ENCODE measurements at regions not wholly inside any gene's neighbourhood (a gene's known extent, or its start where the extent isn't known, plus 50 kb on each side); places are given as distances from the start of the nearest gene placed in this dataset.

DNA sequence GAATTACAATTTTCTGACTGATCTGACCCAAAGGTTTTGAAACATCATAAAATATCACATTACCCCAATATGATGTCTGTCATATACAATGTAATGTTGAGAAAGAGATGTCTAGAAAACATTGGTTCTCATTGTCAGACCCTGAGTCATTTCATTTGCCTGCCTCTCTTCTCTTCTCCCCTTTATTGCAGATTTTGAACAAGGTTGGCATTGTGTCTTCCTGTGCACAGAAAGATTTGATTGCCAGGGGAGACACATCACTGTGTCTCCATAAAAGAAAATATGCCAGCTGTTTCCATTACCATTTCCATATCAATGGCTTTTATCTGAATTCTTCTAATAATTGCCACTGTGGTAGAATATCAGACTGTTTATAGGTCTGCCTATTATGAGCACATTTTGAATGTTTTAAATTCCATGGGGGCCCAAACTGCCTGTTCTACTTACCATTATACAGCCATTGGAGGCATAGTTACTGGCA is 65.6 kb downstream of the IFI44 start:
- TF ChIP-seq, protein P1, sequence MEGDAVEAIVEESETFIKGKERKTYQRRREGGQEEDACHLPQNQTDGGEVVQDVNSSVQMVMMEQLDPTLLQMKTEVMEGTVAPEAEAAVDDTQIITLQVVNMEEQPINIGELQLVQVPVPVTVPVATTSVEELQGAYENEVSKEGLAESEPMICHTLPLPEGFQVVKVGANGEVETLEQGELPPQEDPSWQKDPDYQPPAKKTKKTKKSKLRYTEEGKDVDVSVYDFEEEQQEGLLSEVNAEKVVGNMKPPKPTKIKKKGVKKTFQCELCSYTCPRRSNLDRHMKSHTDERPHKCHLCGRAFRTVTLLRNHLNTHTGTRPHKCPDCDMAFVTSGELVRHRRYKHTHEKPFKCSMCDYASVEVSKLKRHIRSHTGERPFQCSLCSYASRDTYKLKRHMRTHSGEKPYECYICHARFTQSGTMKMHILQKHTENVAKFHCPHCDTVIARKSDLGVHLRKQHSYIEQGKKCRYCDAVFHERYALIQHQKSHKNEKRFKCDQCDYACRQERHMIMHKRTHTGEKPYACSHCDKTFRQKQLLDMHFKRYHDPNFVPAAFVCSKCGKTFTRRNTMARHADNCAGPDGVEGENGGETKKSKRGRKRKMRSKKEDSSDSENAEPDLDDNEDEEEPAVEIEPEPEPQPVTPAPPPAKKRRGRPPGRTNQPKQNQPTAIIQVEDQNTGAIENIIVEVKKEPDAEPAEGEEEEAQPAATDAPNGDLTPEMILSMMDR (conservative IDR thresholded peaks at IDR 0.05) = no peak
- H3K4me1 Mint-ChIP-seq = peaks cover 18% of the 10 kb centered on the region
- H3K9me3 Mint-ChIP-seq = no peaks in the 10 kb centered on the region
- no peak overlapping the region for H3K27ac Mint-ChIP-seq (ENCODE audit: unreplicated experiment)
- no peaks in the 10 kb centered on the region for H3K27me3 Mint-ChIP-seq (ENCODE audit: low read depth)
- no peak for DNase-seq (ENCODE audit: low read depth, low spot score)
- no peak overlapping the region for H3K4me3 Mint-ChIP-seq
- no peaks in the 10 kb centered on the region for H3K36me3 Mint-ChIP-seq (ENCODE audit: low read depth)

DNA sequence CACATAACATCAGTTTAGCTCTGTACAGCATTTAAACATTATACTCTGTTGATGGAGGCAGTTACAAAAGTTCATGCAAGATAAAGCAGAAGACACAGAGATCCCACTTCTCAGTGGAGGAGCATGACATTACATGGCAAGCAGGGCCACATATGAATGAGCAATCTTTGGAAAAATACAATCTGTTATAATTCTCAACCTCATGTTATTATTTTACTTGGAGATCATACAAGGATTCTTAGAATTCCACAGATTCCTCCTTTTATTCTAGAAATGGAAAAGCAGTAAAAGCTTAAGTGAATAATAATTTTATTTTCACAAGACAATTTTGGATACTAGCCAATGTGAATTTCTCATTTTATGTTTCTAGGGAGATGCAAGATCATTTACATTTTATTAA is 66.6 kb downstream of the IFI44 start:
- H3K4me1 Mint-ChIP-seq = peaks cover 18% of the 10 kb centered on the region
- TF ChIP-seq, protein P1 (conservative IDR thresholded peaks at IDR 0.05) = no peak
- no peak for DNase-seq (ENCODE audit: low read depth, low spot score)
- no peaks in the 10 kb centered on the region for H3K36me3 Mint-ChIP-seq (ENCODE audit: low read depth)
- H3K27me3 Mint-ChIP-seq (ENCODE audit: low read depth) = no peaks in the 10 kb centered on the region
- H3K9me3 Mint-ChIP-seq = no peaks in the 10 kb centered on the region
- no peak overlapping the region for H3K4me3 Mint-ChIP-seq
- no peak overlapping the region for H3K27ac Mint-ChIP-seq (ENCODE audit: unreplicated experiment)

DNA sequence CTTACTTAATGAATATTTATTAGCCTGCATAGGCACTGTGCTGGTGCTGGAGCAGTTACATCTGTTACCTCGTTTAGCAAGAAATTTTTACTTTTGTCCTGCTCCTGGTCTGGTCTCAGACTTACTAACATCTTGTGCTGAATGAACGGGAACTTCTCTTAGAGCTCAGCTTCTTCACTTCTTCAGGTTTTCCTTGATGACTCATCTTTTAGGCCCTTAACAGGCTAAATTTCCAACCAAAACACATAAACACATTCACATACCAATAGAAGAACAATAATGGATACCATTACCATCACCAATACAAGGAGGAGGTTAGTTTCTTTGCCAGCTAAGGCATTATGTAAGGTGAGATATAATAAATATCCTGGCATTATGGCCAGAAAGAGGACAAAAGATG is 68.9 kb downstream of the IFI44 start:
- DNase-seq (ENCODE audit: low read depth, low spot score) = no peak
- Mint-ChIP-seq H3K4me3 (no peak overlapping the region), H3K27ac (ENCODE audit: unreplicated experiment) (no peak overlapping the region), H3K4me1 (peaks cover 18% of the 10 kb centered on the region), H3K27me3 (ENCODE audit: low read depth) (no peaks in the 10 kb centered on the region), H3K9me3 (no peaks in the 10 kb centered on the region), H3K36me3 (ENCODE audit: low read depth) (no peaks in the 10 kb centered on the region)
- TF ChIP-seq, protein P1 (conservative IDR thresholded peaks at IDR 0.05) = no peak

DNA sequence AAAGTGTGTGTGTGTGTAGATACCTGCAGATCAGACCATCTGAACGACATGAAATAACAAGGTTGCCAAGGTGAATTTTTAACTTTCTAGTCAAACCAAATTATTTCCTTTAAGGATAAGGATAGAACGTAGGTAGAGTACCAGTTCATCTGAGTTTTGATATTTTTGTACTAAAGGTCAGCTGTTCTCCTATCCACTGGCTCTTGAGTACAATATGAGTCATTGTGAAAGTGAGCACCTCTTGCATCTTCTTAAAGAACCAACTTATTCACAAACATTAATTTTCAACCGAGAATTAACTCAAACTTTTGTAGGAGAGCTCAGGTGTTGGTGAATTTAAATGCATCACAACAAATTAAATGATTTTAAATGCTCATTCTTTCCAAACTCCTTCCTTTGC is 71.5 kb downstream of the IFI44 start:
- Mint-ChIP-seq H3K27ac (ENCODE audit: unreplicated experiment) (no peak overlapping the region), H3K36me3 (ENCODE audit: low read depth) (no peaks in the 10 kb centered on the region), H3K27me3 (ENCODE audit: low read depth) (no peaks in the 10 kb centered on the region), H3K9me3 (peaks cover 2% of the 10 kb centered on the region), H3K4me3 (no peak overlapping the region), H3K4me1 (peaks cover 4% of the 10 kb centered on the region)
- TF ChIP-seq, protein P1 (conservative IDR thresholded peaks at IDR 0.05) = no peak
- no peak for DNase-seq (ENCODE audit: low read depth, low spot score)

DNA sequence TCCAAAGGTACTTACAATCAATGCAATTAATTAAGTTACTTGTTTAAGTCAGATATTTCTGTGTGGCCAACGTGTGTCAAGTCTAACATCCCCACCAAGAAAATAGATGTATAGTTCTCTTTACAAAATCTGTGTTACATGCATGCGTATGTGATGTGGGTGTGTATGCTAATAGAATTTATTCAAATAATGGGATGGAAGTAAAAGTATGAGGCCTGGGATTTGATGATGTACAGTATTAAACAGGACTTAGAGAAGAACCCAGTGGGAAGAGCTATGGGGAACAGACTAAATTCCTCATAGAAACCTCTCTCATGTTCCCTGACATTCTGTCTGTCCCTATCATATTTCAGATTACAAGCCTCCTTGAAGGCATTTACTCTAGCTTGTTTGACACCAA is 72.5 kb downstream of the IFI44 start:
- Mint-ChIP-seq H3K4me3 (no peak overlapping the region), H3K9me3 (peaks cover 2% of the 10 kb centered on the region), H3K27ac (ENCODE audit: unreplicated experiment) (no peak overlapping the region), H3K4me1 (peaks cover 4% of the 10 kb centered on the region), H3K36me3 (ENCODE audit: low read depth) (no peaks in the 10 kb centered on the region), H3K27me3 (ENCODE audit: low read depth) (no peaks in the 10 kb centered on the region)
- no peak for DNase-seq (ENCODE audit: low read depth, low spot score)
- TF ChIP-seq, protein P1 (conservative IDR thresholded peaks at IDR 0.05) = no peak

DNA sequence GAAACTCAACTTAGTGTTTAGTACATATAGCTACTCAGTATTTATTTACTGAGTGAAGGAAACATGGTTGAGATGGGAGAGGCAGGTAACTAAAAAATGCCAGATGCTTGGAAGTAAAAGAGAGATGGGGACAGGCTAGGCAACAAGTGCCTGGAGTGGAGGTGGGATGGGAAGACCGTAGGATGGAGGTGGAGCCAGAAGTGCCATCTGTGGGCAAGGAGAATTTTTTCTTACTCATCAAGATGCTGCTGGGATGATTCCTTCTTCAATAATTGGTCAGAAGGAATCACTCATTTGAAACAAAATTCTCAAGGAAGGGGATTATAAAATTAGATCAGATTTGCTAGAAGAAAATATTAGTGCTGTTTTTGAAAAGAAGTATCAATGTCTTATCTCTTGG is 72.9 kb downstream of the IFI44 start:
- DNase-seq (ENCODE audit: low read depth, low spot score) = no peak
- Mint-ChIP-seq H3K27me3 (ENCODE audit: low read depth) (no peaks in the 10 kb centered on the region), H3K4me1 (peaks cover 3% of the 10 kb centered on the region), H3K36me3 (ENCODE audit: low read depth) (no peaks in the 10 kb centered on the region), H3K4me3 (no peak overlapping the region), H3K27ac (ENCODE audit: unreplicated experiment) (no peak overlapping the region), H3K9me3 (peaks cover 2% of the 10 kb centered on the region)
- TF ChIP-seq, protein P1 (conservative IDR thresholded peaks at IDR 0.05) = no peak
